Mesendoderm (in vitro differentiated cells): ENCODE measurements at regions not wholly inside any gene's neighbourhood (a gene's known extent, or its start where the extent isn't known, plus 50 kb on each side); places are given as distances from the start of the nearest gene placed in this dataset.

Experiments
- DNase-seq: peaks from one replicate; pipeline ENCODE4 v3.0.0; 2013
- H2AK5ac ChIP-seq: 2 replicates; pipeline ENCODE4 v1.6.1; 2013; ENCODE audit warnings: low read length, inconsistent platforms
- H2BK120ac ChIP-seq: 2 replicates; pipeline ENCODE4 v1.6.1; 2013; ENCODE audit warnings: low read depth, mild to moderate bottlenecking, low read length, moderate library complexity, mixed read lengths
- H2BK15ac ChIP-seq: replicated peaks from 2 replicates; pipeline ENCODE4 v1.6.1; 2013; ENCODE audit warnings: low read depth, mild to moderate bottlenecking, moderate library complexity
- H2BK5ac ChIP-seq: 2 replicates; pipeline ENCODE4 v1.6.1; 2013; ENCODE audit warnings: low read length, inconsistent platforms
- H3K18ac ChIP-seq: 2 replicates; pipeline ENCODE4 v1.6.1; 2013; ENCODE audit warnings: mild to moderate bottlenecking, low read length, mixed read lengths
- H3K23ac ChIP-seq: one replicate; pipeline ENCODE4 v1.6.1; 2013; ENCODE audit warnings: low read length
- H3K27ac ChIP-seq: 2 replicates; pipeline ENCODE4 v1.5.1; 2013; ENCODE audit warnings: low read depth, mild to moderate bottlenecking, inconsistent platforms, low read length, moderate library complexity
- H3K27me3 ChIP-seq: 2 replicates; pipeline ENCODE4 v1.6.1; 2013; ENCODE audit warnings: low read length, control low read depth, mild to moderate bottlenecking, inconsistent platforms; ENCODE audit not compliant: insufficient read depth, poor library complexity
- H3K36me3 ChIP-seq: 2 replicates; pipeline ENCODE4 v1.6.1; 2013; ENCODE audit warnings: low read length, inconsistent platforms; ENCODE audit not compliant: control insufficient read depth, insufficient read depth
- H3K4ac ChIP-seq: one replicate; pipeline ENCODE4 v1.6.1; 2013; ENCODE audit warnings: low read depth, mild to moderate bottlenecking, low read length, moderate library complexity
- H3K4me1 ChIP-seq: 2 replicates; pipeline ENCODE4 v1.6.1; 2013; ENCODE audit warnings: low read depth, low read length, inconsistent platforms; ENCODE audit not compliant: control insufficient read depth
- H3K4me2 ChIP-seq: 2 replicates; pipeline ENCODE4 v1.6.1; 2013; ENCODE audit warnings: low read length
- H3K4me3 ChIP-seq: 2 replicates; pipeline ENCODE4 v1.5.1; 2013; ENCODE audit warnings: mild to moderate bottlenecking, low read length
- H3K56ac ChIP-seq: one replicate; pipeline ENCODE4 v1.6.1; 2013; ENCODE audit warnings: low read length
- H3K79me1 ChIP-seq: 2 replicates; pipeline ENCODE4 v1.6.1; 2013; ENCODE audit warnings: low read length, inconsistent platforms
- H3K79me2 ChIP-seq: 2 replicates; pipeline ENCODE4 v1.6.1; 2013; ENCODE audit warnings: mild to moderate bottlenecking, low read length; ENCODE audit not compliant: control insufficient read depth, insufficient read depth
- H3K9ac ChIP-seq: 2 replicates; pipeline ENCODE4 v1.6.1; 2013; ENCODE audit warnings: low read length, inconsistent platforms
- H4K5ac ChIP-seq: one replicate; pipeline ENCODE4 v1.6.1; 2013; ENCODE audit warnings: low read length
- H4K8ac ChIP-seq: one replicate; pipeline ENCODE4 v1.6.1; 2013; ENCODE audit warnings: low read depth, mild to moderate bottlenecking, control low read depth, low read length, moderate library complexity
- WGBS: extraction: QIAGEN DNeasy Blood & Tissue Kit; methylation state at CpG from one replicate; pipeline ENCODE4 v1.1.7; 2013; ENCODE audit warnings: low lambda C conversion rate, missing lambda C conversion rate; ENCODE audit not compliant: insufficient coverage; ENCODE audit errors: extremely low coverage; 5-methylcytosine and 5-hydroxymethylcytosine counted together

DNA sequence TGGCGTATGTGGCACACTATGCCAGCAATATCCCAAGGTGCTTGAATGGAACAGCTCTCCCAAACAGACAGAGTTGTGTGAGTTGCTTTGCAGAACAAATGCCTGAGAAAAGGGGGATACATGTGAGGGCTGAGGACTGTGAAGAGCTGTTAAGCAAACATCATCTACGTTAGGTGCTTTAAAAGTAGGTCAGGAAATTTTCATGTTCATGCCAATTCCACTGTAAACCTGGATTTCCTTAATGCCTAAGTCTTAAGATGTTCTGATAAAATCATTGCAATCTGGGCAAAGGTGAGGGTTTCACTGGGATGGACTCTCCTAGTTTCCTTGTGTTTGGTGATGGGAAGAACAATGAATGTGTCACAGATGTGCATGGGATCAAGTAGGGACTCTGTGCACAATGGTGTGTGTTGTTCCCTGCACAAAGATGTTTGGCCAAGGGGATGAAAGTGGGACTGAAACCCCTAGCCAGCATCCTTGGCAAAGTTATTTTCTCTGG lies 227.9 kb downstream of the KTN1 start:
- Histone ChIP-seq H4K8ac (no peak overlapping the region), H2BK120ac (no peak overlapping the region), H3K79me2 (no peaks in the 10 kb centered on the region), H3K4ac (no peak overlapping the region), H3K27ac (no peak overlapping the region), H3K36me3 (no peaks in the 10 kb centered on the region), H3K4me1 (no peaks in the 10 kb centered on the region), H3K79me1 (no peaks in the 10 kb centered on the region), H3K23ac (no peak overlapping the region), H2BK5ac (no peak overlapping the region), H3K4me2 (no peak overlapping the region), H3K56ac (no peak overlapping the region), H3K4me3 (no peak overlapping the region), H2BK15ac (no peak overlapping the region), H3K27me3 (no peaks in the 10 kb centered on the region), H2AK5ac (no peak overlapping the region), H4K5ac (no peak overlapping the region), H3K9ac (no peak overlapping the region), H3K18ac (no peak overlapping the region)
- no peak for DNase-seq
- WGBS, result no CpG with 5 or more reads among the region's 2 CpGs

DNA sequence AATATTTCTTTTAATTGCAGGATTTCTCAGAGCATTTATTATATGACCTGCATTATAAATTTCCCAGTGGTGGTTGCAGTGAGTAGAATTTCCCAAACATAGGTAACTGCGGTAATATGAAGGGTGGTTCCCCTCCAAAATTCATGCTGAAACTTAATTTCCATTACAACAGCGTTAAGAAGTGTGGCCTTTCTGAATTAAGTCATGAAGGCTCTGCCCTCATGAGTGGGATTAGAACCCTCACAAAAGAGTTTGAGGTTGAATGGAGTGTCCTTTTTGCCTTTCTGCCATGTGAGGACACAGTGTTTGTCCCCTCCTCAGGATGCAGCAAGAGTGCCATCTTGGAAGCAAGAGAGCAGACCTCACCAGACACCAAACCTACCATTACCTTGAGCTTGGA lies 233.6 kb downstream of the KTN1 start:
- no peak overlapping the region for H3K27ac ChIP-seq
- no CpG with 5 or more reads among the region's 2 CpGs for WGBS
- H3K4me2 ChIP-seq, result no peak overlapping the region
- no peak overlapping the region for H4K5ac ChIP-seq
- H2BK15ac ChIP-seq, result no peak overlapping the region
- H3K27me3 ChIP-seq, result no peaks in the 10 kb centered on the region
- H2BK5ac ChIP-seq, result no peak overlapping the region
- H3K79me1 ChIP-seq, result no peaks in the 10 kb centered on the region
- H4K8ac ChIP-seq, result no peak overlapping the region
- H3K4ac ChIP-seq, result no peak overlapping the region
- no peak overlapping the region for H3K9ac ChIP-seq
- H3K56ac ChIP-seq, result no peak overlapping the region
- no peak overlapping the region for H3K23ac ChIP-seq
- no peaks in the 10 kb centered on the region for H3K4me1 ChIP-seq
- no peaks in the 10 kb centered on the region for H3K36me3 ChIP-seq
- no peak overlapping the region for H3K4me3 ChIP-seq
- H3K79me2 ChIP-seq, result no peaks in the 10 kb centered on the region
- no peak overlapping the region for H3K18ac ChIP-seq
- no peak overlapping the region for H2AK5ac ChIP-seq
- H2BK120ac ChIP-seq, result no peak overlapping the region
- no peak for DNase-seq

DNA sequence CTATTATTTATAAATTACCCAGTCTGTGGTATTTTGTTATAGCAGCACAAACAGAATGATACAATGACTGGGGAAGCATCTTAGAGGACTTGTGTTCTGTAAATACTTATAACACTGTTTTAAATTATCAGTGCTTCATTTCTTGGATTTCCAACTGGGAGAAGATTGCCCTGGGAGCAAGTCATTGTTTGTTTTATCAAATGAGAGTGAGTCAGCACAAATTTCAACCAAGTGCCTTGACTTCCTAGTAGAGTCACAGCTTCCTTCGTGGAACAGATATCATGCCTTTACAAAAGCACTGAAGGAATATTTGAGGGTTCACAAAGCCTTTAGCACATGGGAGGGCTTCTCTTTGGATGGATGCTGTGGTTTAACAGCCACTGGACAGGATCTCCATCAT lies 234.1 kb downstream of the KTN1 start:
- no peak overlapping the region for H3K4me3 ChIP-seq
- no peak overlapping the region for H2BK15ac ChIP-seq
- no peak overlapping the region for H2BK120ac ChIP-seq
- DNase-seq, result no peak
- no CpG with 5 or more reads among the region's 1 CpG for WGBS
- H3K18ac ChIP-seq, result no peak overlapping the region
- H3K4me2 ChIP-seq, result no peak overlapping the region
- H3K4ac ChIP-seq, result no peak overlapping the region
- H3K9ac ChIP-seq, result no peak overlapping the region
- no peak overlapping the region for H4K5ac ChIP-seq
- H3K27me3 ChIP-seq, result no peaks in the 10 kb centered on the region
- no peak overlapping the region for H2BK5ac ChIP-seq
- H3K23ac ChIP-seq, result no peak overlapping the region
- H3K4me1 ChIP-seq, result no peaks in the 10 kb centered on the region
- no peak overlapping the region for H3K27ac ChIP-seq
- no peak overlapping the region for H2AK5ac ChIP-seq
- H3K79me2 ChIP-seq, result no peaks in the 10 kb centered on the region
- no peaks in the 10 kb centered on the region for H3K79me1 ChIP-seq
- no peaks in the 10 kb centered on the region for H3K36me3 ChIP-seq
- no peak overlapping the region for H4K8ac ChIP-seq
- no peak overlapping the region for H3K56ac ChIP-seq

DNA sequence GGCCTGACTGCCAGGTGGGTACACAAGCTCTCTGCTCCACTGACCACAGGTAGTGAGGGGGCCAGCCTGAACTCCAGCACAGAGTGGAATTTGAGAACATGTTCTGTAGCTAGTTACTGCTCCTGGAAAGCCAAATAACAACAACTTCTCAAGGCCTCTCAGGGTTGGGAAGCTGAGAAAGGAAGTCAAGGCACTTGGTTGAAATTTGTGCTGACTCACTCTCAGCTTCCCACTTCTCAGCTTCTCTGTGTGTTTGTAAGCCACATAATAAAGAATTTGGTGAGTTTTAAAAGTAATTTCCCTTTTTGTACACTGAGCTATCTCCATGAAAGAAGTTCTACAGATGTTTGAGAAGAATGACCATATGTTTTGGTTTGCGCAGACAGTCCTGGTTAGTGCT lies 234.9 kb downstream of the KTN1 start:
- no peak overlapping the region for H3K4ac ChIP-seq
- H3K27me3 ChIP-seq, result no peaks in the 10 kb centered on the region
- H3K4me2 ChIP-seq, result no peak overlapping the region
- no peak overlapping the region for H2AK5ac ChIP-seq
- no peaks in the 10 kb centered on the region for H3K36me3 ChIP-seq
- WGBS, result no CpG with 5 or more reads among the region's 1 CpG
- H2BK15ac ChIP-seq, result no peak overlapping the region
- H3K56ac ChIP-seq, result no peak overlapping the region
- H3K9ac ChIP-seq, result no peak overlapping the region
- no peak overlapping the region for H3K4me3 ChIP-seq
- H2BK5ac ChIP-seq, result no peak overlapping the region
- H2BK120ac ChIP-seq, result no peak overlapping the region
- H3K4me1 ChIP-seq, result no peaks in the 10 kb centered on the region
- peak overlapping the region; percentile 86 for H4K8ac ChIP-seq
- H3K18ac ChIP-seq, result no peak overlapping the region
- no peak overlapping the region for H3K27ac ChIP-seq
- no peaks in the 10 kb centered on the region for H3K79me2 ChIP-seq
- H3K79me1 ChIP-seq, result no peaks in the 10 kb centered on the region
- no peak overlapping the region for H3K23ac ChIP-seq
- H4K5ac ChIP-seq, result no peak overlapping the region
- DNase-seq, result no peak

DNA sequence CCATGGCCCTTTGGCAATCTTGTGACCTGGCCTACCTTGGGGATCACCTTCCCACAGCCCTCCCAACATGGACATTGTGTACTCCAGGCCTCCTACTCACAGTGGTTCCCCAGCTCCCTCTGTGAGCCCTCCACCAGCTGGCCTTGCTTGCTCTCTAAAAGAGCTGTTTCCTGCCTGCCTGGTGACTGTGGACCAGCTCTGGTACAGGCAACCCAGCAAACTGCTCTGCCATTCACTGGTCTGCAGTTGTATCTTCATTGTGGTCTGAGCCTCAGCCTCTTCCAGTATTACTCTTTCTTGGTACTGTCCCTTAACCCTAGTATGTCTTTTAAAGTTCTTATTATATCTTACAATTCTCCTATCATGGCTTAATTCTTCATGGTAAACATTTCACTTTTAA lies 236.2 kb downstream of the KTN1 start:
- no peaks in the 10 kb centered on the region for H3K4me1 ChIP-seq
- no peak overlapping the region for H3K9ac ChIP-seq
- no peak for DNase-seq
- H2AK5ac ChIP-seq, result no peak overlapping the region
- H3K27me3 ChIP-seq, result no peaks in the 10 kb centered on the region
- H3K4me2 ChIP-seq, result no peak overlapping the region
- H3K79me2 ChIP-seq, result no peaks in the 10 kb centered on the region
- no peak overlapping the region for H4K8ac ChIP-seq
- H2BK15ac ChIP-seq, result no peak overlapping the region
- H3K56ac ChIP-seq, result no peak overlapping the region
- H4K5ac ChIP-seq, result no peak overlapping the region
- H3K4ac ChIP-seq, result no peak overlapping the region
- H3K4me3 ChIP-seq, result no peak overlapping the region
- no peaks in the 10 kb centered on the region for H3K36me3 ChIP-seq
- H3K23ac ChIP-seq, result no peak overlapping the region
- no peak overlapping the region for H3K27ac ChIP-seq
- no peak overlapping the region for H2BK5ac ChIP-seq
- H3K18ac ChIP-seq, result no peak overlapping the region
- no peaks in the 10 kb centered on the region for H3K79me1 ChIP-seq
- no peak overlapping the region for H2BK120ac ChIP-seq

DNA sequence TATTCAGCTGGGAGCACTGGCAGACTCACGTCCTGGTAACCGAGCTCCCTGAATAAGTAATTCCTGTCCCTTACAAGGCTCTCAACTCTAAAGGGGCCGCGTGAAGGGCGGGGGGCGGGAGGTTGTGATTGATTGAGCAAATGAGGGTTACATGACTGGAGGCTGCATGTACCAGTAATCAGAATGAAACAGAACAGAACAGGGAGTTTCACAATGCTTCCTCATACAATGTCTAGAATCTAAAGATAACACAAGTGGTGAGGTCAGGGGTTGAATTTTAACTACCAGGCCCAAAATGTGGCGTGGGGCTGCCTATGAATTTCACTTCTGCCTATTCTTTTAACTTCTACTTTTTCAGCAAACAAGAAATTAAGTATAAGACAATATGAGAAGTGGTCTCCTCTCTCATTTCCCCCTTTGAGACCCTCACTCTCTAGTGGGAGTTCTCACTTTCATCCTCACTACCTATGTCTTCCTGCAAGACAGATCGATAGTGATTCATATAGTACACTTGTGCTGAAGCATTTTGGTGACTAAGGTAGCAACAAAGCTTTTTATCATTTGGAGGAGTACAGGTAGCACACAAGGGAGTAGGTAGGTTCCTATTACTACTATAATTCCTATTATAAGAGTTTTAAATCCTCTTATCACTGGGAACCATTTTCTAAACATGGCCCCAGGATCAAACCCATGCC lies 239.8 kb downstream of the KTN1 start:
- H2BK15ac ChIP-seq, result no peak overlapping the region
- no peak overlapping the region for H2AK5ac ChIP-seq
- H3K4me2 ChIP-seq, result no peak overlapping the region
- DNase-seq, result no peak
- H4K5ac ChIP-seq, result no peak overlapping the region
- no peak overlapping the region for H2BK5ac ChIP-seq
- H2BK120ac ChIP-seq, result no peak overlapping the region
- H3K27ac ChIP-seq, result no peak overlapping the region
- H3K27me3 ChIP-seq, result no peaks in the 10 kb centered on the region
- WGBS, result no CpG with 5 or more reads among the region's 8 CpGs
- H3K9ac ChIP-seq, result no peak overlapping the region
- no peaks in the 10 kb centered on the region for H3K4me1 ChIP-seq
- H3K4me3 ChIP-seq, result no peak overlapping the region
- no peak overlapping the region for H4K8ac ChIP-seq
- no peak overlapping the region for H3K56ac ChIP-seq
- no peaks in the 10 kb centered on the region for H3K36me3 ChIP-seq
- H3K4ac ChIP-seq, result no peak overlapping the region
- no peaks in the 10 kb centered on the region for H3K79me1 ChIP-seq
- H3K23ac ChIP-seq, result no peak overlapping the region
- H3K18ac ChIP-seq, result no peak overlapping the region
- H3K79me2 ChIP-seq, result no peaks in the 10 kb centered on the region
